Fibroblast of the aortic adventitia (primary cell): ENCODE measurements at regions not wholly inside any gene's neighbourhood (a gene's known extent, or its start where the extent isn't known, plus 50 kb on each side); places are given as distances from the start of the nearest gene placed in this dataset.
"Not testable (repeated sequence)": the region's sequence is repeated elsewhere in the genome, so short reads cannot be mapped to it uniquely, and the experiment has no call there.

Experiments used
- DNase-seq: peaks from one replicate; pipeline ENCODE4 v3.0.0-alpha.2; 2010; ENCODE audit warnings: low read depth
- H3K4me3 ChIP-seq: 2 replicates; pipeline ENCODE4 v1.5.1; 2011; ENCODE audit warnings: low read depth, mild to moderate bottlenecking, control low read depth, low read length, moderate library complexity
- TF ChIP-seq, protein P1 (sequence below): IDR thresholded peaks from 2 replicates; pipeline ENCODE4 v1.5.1; 2011; ENCODE audit warnings: mild to moderate bottlenecking, low read length, control low read depth, inconsistent platforms; ENCODE audit not compliant: insufficient read depth

DNA sequence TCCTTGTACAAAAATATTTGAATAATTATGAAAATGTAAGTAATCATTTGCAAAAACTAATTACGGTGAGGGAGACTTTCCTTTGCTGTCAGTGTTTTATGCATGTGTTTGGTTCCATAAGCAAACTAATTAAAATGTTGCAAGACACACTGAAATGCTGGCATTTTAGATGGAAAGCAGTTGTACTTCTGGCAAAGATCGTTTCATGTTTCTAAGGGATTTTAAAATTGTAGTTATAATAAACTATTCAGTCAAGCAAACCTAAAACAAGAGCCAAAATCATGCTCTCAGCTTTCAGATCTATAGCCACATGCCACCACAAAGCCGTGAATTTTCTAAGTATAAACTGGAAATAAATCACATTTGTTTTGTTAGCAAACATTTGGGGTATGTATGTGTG is 240.1 kb upstream of the ZNF385D start:
- DNase-seq = no peak
- TF ChIP-seq, protein P1, sequence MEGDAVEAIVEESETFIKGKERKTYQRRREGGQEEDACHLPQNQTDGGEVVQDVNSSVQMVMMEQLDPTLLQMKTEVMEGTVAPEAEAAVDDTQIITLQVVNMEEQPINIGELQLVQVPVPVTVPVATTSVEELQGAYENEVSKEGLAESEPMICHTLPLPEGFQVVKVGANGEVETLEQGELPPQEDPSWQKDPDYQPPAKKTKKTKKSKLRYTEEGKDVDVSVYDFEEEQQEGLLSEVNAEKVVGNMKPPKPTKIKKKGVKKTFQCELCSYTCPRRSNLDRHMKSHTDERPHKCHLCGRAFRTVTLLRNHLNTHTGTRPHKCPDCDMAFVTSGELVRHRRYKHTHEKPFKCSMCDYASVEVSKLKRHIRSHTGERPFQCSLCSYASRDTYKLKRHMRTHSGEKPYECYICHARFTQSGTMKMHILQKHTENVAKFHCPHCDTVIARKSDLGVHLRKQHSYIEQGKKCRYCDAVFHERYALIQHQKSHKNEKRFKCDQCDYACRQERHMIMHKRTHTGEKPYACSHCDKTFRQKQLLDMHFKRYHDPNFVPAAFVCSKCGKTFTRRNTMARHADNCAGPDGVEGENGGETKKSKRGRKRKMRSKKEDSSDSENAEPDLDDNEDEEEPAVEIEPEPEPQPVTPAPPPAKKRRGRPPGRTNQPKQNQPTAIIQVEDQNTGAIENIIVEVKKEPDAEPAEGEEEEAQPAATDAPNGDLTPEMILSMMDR = no peak
- H3K4me3 ChIP-seq = no peak overlapping the region

- no peak overlapping the region for H3K4me3 ChIP-seq
- no peak for DNase-seq
- TF ChIP-seq, protein P1 = no peak
Measured at GRCh38 chr3:21995079-21995607, 244.1 kb upstream of the ZNF385D start.

DNA sequence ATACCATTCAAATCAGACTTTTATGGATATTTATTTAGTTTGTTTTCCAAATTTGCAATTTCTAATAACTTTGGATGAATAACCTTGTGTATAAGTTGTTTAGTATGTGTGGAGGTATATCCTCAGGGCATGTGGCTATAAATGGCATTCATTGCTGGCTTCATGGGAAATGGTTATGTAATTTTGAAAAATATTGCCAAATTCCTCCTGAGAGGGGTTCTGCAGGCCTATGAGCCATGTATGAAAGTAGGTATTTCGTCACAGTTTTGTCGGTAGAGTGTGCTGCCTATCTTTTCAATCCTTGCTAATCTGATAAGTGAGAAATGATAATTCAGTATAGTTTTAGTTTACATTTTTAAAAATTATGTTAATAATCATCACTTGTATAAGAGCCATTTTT is 256.4 kb upstream of the ZNF385D start:
- TF ChIP-seq, protein P1 = no peak
- no peak for DNase-seq
- no peak overlapping the region for H3K4me3 ChIP-seq

DNA sequence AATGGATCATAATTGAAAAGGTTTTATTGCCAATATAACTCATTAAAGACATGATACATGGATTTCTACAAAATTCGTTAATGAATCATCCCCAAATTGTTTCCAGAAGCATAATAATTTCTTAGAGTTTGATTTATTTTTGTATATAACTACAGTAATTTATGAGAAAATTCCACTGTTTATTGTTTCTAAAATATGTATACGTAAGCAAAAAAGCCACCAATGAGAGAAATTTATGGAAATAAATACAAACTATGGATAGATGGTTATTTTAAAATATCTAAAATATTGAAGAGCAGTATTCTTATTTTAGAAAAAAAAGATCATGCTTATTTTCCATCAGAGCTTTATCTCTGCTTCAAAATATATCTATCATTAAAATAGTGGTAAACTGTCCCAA is 260.0 kb upstream of the ZNF385D start:
- DNase-seq = no peak
- no peak overlapping the region for H3K4me3 ChIP-seq
- TF ChIP-seq, protein P1 = no peak

GRCh38 chr3:22012471-22012870 is 261.5 kb upstream of the ZNF385D start:
- no peak for DNase-seq
- no peak overlapping the region for H3K4me3 ChIP-seq
- TF ChIP-seq, protein P1 = no peak

DNA sequence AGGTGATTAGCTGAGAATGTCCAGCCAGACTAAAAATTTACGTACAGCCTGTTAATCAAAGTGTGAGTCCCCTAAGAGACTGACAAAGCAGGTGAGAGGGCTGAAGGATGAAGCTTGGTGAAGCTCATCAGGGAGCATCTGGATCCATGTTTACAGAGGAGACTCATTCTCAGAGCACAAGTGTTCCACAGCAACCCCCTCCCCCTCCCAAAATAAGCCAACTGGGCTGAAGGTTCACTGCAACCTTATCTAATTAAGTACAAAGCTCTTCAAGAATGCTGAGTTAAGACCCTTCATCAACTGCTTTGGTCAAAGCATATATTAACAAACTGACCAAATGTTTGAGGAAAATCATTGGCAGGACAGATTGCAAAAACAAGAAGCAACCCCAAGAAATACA is 262.6 kb upstream of the ZNF385D start:
- no peak for DNase-seq
- TF ChIP-seq, protein P1 = no peak
- no peak overlapping the region for H3K4me3 ChIP-seq

- TF ChIP-seq, protein P1 = no peak
- H3K4me3 ChIP-seq = no peak overlapping the region
- no peak for DNase-seq
Measured at GRCh38 chr3:22016197-22016596, 265.2 kb upstream of the ZNF385D start.

DNA sequence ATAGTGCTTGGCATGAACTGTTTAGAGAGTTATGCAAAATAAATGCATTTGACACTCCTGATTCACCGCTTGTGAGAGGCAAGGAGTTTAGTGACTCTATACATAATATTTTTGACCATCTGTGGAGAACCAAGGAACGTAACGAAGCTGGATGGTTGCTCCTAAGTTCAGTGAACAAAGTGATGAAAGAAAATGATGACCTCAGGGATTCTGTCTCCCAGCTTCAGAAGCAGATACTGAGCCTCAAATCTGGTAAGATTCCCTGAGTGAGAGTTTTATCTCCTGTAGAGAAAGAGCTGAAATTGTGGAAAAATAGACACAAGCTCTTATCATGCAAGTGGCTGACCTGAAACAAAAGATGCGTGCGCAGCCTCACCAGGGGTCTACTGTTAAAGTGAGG is 273.6 kb upstream of the ZNF385D start:
- not testable (repeated sequence) for DNase-seq, H3K4me3 ChIP-seq
